ENCODE measurements at regions not wholly inside any gene's neighbourhood (a gene's known extent, or its start where the extent isn't known, plus 50 kb on each side); places are given as distances from the start of the nearest gene placed in this dataset.

DNA sequence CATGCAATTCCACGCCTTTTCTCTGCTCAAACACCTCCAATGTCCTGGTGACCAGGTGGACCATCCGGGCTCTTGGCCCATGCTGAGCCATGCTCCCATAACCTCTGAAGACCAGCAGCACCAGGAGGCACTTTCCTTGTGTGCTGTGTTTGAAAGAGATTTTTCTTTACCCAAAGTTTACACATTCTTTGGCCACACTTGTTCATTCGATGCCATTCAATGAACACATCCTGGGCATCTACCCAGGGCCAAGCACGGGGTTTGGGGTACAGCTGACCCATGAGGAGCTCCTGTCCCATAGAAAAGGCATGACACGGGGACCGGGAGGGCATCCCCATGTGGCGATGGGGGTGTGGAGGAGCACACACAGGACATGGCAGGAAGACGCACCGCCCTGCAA is 77.1 kb upstream of the IRX1 start:
- H3K9me3 ChIP-seq (ENCODE audit: control insufficient read depth in 1 of 2, low read length in 2 of 2): no peaks in the 10 kb centered on the region
- H3K27me3 ChIP-seq (ENCODE audit: control insufficient read depth in 1 of 2, insufficient read depth in 2 of 2, low read length in 2 of 2): no peaks in the 10 kb centered on the region
- no peaks in the 10 kb centered on the region for H3K4me1 ChIP-seq (ENCODE audit: control insufficient read depth in 1 of 2, insufficient read depth in 2 of 2, low read length in 2 of 2)
- no peak overlapping the region for H3K9ac ChIP-seq (ENCODE audit: low read depth in 1 of 2, low read length in 2 of 2)
- H3K4me3 ChIP-seq (ENCODE audit: low read depth in 1 of 2, low read length in 2 of 2): no peak overlapping the region
- no peaks in the 10 kb centered on the region for H3K36me3 ChIP-seq (ENCODE audit: control insufficient read depth in 1 of 2, insufficient read depth in 2 of 2, low read length in 2 of 2)
- no peak overlapping the region for H3K27ac ChIP-seq (ENCODE audit: low read depth, low read length)

DNA sequence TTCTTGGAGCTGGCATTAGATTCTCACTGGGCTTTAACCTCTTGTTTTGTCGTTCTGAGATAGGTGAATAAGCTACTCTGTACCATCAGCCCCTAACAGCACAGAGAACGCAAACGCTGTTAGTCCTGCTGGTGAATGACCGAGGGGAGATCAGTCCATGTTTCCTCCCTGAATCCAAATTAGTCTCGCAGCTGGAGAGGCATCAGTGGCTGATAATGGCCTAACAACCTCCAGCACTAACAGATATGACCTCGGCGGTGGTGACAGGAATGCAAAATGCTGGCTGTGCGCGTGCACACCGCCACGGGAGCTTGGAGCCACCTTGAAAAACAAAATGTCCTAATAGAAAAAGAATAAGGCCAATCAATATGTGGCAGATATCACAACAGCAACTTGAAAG is 77.6 kb upstream of the IRX1 start:
- Histone ChIP-seq H3K9me3 (ENCODE audit: control insufficient read depth in 1 of 2, low read length in 2 of 2) (no peaks in the 10 kb centered on the region), H3K9ac (ENCODE audit: low read depth in 1 of 2, low read length in 2 of 2) (no peak overlapping the region), H3K4me3 (ENCODE audit: low read depth in 1 of 2, low read length in 2 of 2) (no peak overlapping the region), H3K27me3 (ENCODE audit: control insufficient read depth in 1 of 2, insufficient read depth in 2 of 2, low read length in 2 of 2) (no peaks in the 10 kb centered on the region), H3K36me3 (ENCODE audit: control insufficient read depth in 1 of 2, insufficient read depth in 2 of 2, low read length in 2 of 2) (no peaks in the 10 kb centered on the region), H3K4me1 (ENCODE audit: control insufficient read depth in 1 of 2, insufficient read depth in 2 of 2, low read length in 2 of 2) (no peaks in the 10 kb centered on the region), H3K27ac (ENCODE audit: low read depth, low read length) (no peak overlapping the region)

- Histone ChIP-seq H3K4me1 (ENCODE audit: control insufficient read depth in 1 of 2, insufficient read depth in 2 of 2, low read length in 2 of 2) (no peaks in the 10 kb centered on the region), H3K4me3 (ENCODE audit: low read depth in 1 of 2, low read length in 2 of 2) (no peak overlapping the region), H3K27ac (ENCODE audit: low read depth, low read length) (no peak overlapping the region), H3K27me3 (ENCODE audit: control insufficient read depth in 1 of 2, insufficient read depth in 2 of 2, low read length in 2 of 2) (no peaks in the 10 kb centered on the region), H3K36me3 (ENCODE audit: control insufficient read depth in 1 of 2, insufficient read depth in 2 of 2, low read length in 2 of 2) (no peaks in the 10 kb centered on the region), H3K9ac (ENCODE audit: low read depth in 1 of 2, low read length in 2 of 2) (no peak overlapping the region), H3K9me3 (ENCODE audit: control insufficient read depth in 1 of 2, low read length in 2 of 2) (no peaks in the 10 kb centered on the region)
These were observed 78.3 kb upstream of the IRX1 start for GRCh38 chr5:3517348-3517747.

DNA sequence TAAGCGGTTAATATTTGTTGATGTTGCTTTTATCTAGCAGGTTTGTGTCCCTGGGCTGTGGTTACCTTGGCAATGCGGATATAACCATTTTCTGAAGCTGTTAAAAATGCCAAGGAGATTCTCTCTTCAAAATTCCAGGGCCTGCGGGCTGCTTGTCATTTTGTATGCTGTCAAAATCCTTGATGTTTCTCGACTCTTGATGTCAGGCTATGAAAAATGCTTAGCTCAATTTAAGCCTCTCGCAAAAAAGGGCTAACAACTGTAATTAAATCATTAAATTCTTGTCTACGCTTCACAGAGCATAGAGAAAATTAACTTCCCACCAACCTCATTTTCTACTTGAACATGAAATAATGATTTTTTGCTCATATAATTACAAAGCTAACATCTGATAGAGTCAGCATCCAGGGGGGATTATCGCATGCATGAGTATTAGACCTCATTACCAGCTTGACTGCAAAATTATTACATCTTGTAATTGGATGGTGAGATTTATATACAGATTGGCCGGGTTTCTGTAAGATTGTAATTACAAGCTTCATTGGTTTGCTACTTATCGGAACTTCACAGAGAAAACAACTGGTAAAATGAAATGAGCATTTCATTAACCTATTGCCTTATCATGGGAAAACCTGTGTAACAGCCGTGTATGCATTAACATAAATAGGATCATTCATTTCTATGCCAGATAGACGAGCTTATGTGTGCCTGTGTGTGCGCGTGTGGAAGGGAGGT is 83.1 kb upstream of the IRX1 start:
- no peaks in the 10 kb centered on the region for H3K4me1 ChIP-seq (ENCODE audit: control insufficient read depth in 1 of 2, insufficient read depth in 2 of 2, low read length in 2 of 2)
- H3K27me3 ChIP-seq (ENCODE audit: control insufficient read depth in 1 of 2, insufficient read depth in 2 of 2, low read length in 2 of 2): no peaks in the 10 kb centered on the region
- H3K9me3 ChIP-seq (ENCODE audit: control insufficient read depth in 1 of 2, low read length in 2 of 2): peaks cover 0 to 8% of the 10 kb centered on the region in 2 donors
- H3K9ac ChIP-seq (ENCODE audit: low read depth in 1 of 2, low read length in 2 of 2): no peak overlapping the region
- H3K36me3 ChIP-seq (ENCODE audit: control insufficient read depth in 1 of 2, insufficient read depth in 2 of 2, low read length in 2 of 2): no peaks in the 10 kb centered on the region
- no peak overlapping the region for H3K4me3 ChIP-seq (ENCODE audit: low read depth in 1 of 2, low read length in 2 of 2)
- no peak overlapping the region for H3K27ac ChIP-seq (ENCODE audit: low read depth, low read length)

DNA sequence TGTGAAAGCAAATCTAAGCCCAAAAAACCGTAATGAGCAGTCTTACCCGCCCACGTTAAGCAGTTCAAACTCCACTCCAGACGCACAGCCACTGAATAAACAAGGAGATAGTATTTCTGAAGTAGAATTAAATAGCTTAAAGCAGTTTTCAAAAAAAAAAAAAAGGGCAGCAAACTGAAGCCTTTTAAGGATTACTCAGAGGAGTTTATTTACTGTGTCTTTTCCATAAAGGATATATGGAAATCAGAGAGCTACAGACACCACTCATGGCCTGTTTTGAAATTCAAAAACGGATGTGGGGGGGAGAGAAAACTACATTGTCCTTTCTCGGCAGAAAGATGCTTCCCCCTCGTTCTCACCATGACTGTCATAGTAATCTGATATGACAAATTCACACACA is 83.7 kb upstream of the IRX1 start:
- no peaks in the 10 kb centered on the region for H3K27me3 ChIP-seq (ENCODE audit: control insufficient read depth in 1 of 2, insufficient read depth in 2 of 2, low read length in 2 of 2)
- H3K9ac ChIP-seq (ENCODE audit: low read depth in 1 of 2, low read length in 2 of 2): no peak overlapping the region
- no peak overlapping the region for H3K27ac ChIP-seq (ENCODE audit: low read depth, low read length)
- no peak overlapping the region for H3K4me3 ChIP-seq (ENCODE audit: low read depth in 1 of 2, low read length in 2 of 2)
- H3K9me3 ChIP-seq (ENCODE audit: control insufficient read depth in 1 of 2, low read length in 2 of 2): peaks cover 0 to 8% of the 10 kb centered on the region in 2 donors
- H3K36me3 ChIP-seq (ENCODE audit: control insufficient read depth in 1 of 2, insufficient read depth in 2 of 2, low read length in 2 of 2): no peaks in the 10 kb centered on the region
- H3K4me1 ChIP-seq (ENCODE audit: control insufficient read depth in 1 of 2, insufficient read depth in 2 of 2, low read length in 2 of 2): no peaks in the 10 kb centered on the region

DNA sequence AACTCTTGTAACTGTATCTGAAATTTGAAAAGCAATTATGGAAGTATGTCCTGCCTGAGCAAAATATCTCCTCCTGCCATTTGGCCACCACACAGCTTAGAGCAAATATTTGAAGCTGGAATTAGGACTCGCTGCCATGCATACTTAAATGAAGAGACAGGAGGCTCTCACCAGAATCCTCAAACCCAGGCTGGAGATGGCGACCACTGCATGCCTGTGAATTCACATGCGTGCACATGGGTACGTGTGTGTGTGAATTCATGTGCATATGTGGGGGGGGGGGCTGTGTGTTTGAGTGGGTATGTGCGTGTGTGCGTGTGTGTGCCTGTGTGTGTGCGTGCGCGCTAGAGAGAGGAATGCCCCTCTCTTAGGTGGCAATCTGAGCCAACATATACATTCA is 84.1 kb upstream of the IRX1 start:
- Histone ChIP-seq H3K36me3 (ENCODE audit: control insufficient read depth in 1 of 2, insufficient read depth in 2 of 2, low read length in 2 of 2) (no peaks in the 10 kb centered on the region), H3K27me3 (ENCODE audit: control insufficient read depth in 1 of 2, insufficient read depth in 2 of 2, low read length in 2 of 2) (no peaks in the 10 kb centered on the region), H3K4me3 (ENCODE audit: low read depth in 1 of 2, low read length in 2 of 2) (no peak overlapping the region), H3K4me1 (ENCODE audit: control insufficient read depth in 1 of 2, insufficient read depth in 2 of 2, low read length in 2 of 2) (no peaks in the 10 kb centered on the region), H3K9me3 (ENCODE audit: control insufficient read depth in 1 of 2, low read length in 2 of 2) (peaks cover 0 to 8% of the 10 kb centered on the region in 2 donors), H3K9ac (ENCODE audit: low read depth in 1 of 2, low read length in 2 of 2) (no peak overlapping the region), H3K27ac (ENCODE audit: low read depth, low read length) (no peak overlapping the region)

DNA sequence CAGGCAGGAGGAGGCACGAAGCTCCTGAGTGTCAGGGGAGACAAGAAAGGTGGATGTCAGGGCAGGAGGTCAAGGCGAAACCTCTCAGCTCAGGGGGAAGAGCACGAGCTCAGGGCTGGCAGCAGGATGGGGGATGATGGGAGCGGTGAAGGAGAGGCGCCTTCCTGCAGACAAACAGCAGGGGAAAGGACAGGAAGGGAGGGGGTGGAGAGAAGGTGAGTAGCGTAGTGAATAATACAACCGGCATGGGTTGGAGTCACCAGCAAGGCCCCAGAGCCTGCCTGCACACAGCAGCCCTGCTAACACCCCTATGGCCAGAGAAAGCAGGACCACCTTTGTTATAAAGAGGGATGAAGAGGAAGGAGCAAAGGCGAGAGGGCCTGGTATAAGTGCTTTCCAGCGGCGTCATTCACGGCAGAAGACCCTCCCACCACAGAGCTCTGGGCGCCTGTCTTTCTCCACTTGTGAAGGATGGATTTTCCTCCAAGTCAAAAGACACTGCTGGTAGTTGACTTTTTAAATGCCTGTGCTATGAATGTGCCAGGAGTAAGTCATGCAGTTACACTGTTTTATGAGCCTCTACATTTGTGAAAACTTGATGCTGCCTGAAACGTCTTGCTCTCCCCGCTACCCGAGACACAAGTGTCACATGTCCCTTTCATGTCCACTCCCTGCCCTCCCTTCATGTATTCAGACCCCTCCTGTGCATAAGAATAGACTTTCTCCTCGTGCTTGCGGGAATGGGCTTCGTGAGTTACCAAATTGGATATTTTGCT is 84.8 kb upstream of the IRX1 start:
- Histone ChIP-seq H3K36me3 (ENCODE audit: control insufficient read depth in 1 of 2, insufficient read depth in 2 of 2, low read length in 2 of 2) (no peaks in the 10 kb centered on the region), H3K4me3 (ENCODE audit: low read depth in 1 of 2, low read length in 2 of 2) (no peak overlapping the region), H3K27ac (ENCODE audit: low read depth, low read length) (no peak overlapping the region), H3K27me3 (ENCODE audit: control insufficient read depth in 1 of 2, insufficient read depth in 2 of 2, low read length in 2 of 2) (no peaks in the 10 kb centered on the region), H3K4me1 (ENCODE audit: control insufficient read depth in 1 of 2, insufficient read depth in 2 of 2, low read length in 2 of 2) (no peaks in the 10 kb centered on the region), H3K9ac (ENCODE audit: low read depth in 1 of 2, low read length in 2 of 2) (no peak overlapping the region), H3K9me3 (ENCODE audit: control insufficient read depth in 1 of 2, low read length in 2 of 2) (peaks cover 0 to 8% of the 10 kb centered on the region in 2 donors)

DNA sequence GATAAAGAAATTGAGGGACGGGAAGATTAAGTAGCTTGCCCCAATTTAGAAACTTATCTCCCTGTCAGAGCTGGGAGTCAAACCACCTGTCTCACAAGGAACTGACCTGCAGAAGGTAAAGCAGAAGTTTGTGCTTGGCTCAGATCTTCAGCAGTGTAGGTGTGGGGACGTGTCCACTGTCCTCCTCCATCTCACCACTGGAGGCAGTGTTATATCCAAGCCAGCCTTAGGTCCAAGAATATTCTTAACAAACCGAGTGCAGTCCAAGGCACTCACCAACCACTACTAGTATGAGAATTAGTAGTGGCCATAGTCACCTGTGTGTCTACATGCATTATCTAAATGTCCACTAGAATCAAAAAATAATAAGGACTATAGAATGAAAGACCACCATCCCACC is 86.3 kb upstream of the IRX1 start:
- Histone ChIP-seq H3K36me3 (ENCODE audit: control insufficient read depth in 1 of 2, insufficient read depth in 2 of 2, low read length in 2 of 2) (no peaks in the 10 kb centered on the region), H3K9ac (ENCODE audit: low read depth in 1 of 2, low read length in 2 of 2) (no peak overlapping the region), H3K27me3 (ENCODE audit: control insufficient read depth in 1 of 2, insufficient read depth in 2 of 2, low read length in 2 of 2) (no peaks in the 10 kb centered on the region), H3K27ac (ENCODE audit: low read depth, low read length) (no peak overlapping the region), H3K4me3 (ENCODE audit: low read depth in 1 of 2, low read length in 2 of 2) (no peak overlapping the region), H3K9me3 (ENCODE audit: control insufficient read depth in 1 of 2, low read length in 2 of 2) (peaks cover 0 to 8% of the 10 kb centered on the region in 2 donors), H3K4me1 (ENCODE audit: control insufficient read depth in 1 of 2, insufficient read depth in 2 of 2, low read length in 2 of 2) (no peaks in the 10 kb centered on the region)

DNA sequence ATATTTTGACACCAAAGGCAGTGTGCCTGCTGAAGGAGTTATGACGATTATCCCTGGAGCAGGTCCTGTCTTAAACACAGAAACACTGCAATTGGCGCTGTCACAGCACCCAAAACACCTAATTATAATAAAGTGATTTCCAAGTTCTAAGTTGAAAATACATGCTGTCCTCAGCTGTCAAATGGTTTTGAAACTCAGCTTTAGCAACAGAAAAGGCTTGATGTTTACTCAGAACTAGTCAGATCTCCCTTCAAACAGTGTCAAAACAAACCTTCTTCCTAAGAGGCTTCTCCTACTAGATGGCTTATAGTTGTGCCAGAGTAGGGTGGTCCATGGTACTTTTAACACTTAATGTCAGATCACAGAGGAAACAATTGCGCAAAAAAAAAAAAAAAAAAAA is 87.2 kb upstream of the IRX1 start:
- H3K27me3 ChIP-seq (ENCODE audit: control insufficient read depth in 1 of 2, insufficient read depth in 2 of 2, low read length in 2 of 2): no peaks in the 10 kb centered on the region
- H3K4me3 ChIP-seq (ENCODE audit: low read depth in 1 of 2, low read length in 2 of 2): no peak overlapping the region
- no peak overlapping the region for H3K9ac ChIP-seq (ENCODE audit: low read depth in 1 of 2, low read length in 2 of 2)
- peaks cover 0 to 8% of the 10 kb centered on the region in 2 donors for H3K9me3 ChIP-seq (ENCODE audit: control insufficient read depth in 1 of 2, low read length in 2 of 2)
- no peaks in the 10 kb centered on the region for H3K36me3 ChIP-seq (ENCODE audit: control insufficient read depth in 1 of 2, insufficient read depth in 2 of 2, low read length in 2 of 2)
- no peaks in the 10 kb centered on the region for H3K4me1 ChIP-seq (ENCODE audit: control insufficient read depth in 1 of 2, insufficient read depth in 2 of 2, low read length in 2 of 2)
- no peak overlapping the region for H3K27ac ChIP-seq (ENCODE audit: low read depth, low read length)

DNA sequence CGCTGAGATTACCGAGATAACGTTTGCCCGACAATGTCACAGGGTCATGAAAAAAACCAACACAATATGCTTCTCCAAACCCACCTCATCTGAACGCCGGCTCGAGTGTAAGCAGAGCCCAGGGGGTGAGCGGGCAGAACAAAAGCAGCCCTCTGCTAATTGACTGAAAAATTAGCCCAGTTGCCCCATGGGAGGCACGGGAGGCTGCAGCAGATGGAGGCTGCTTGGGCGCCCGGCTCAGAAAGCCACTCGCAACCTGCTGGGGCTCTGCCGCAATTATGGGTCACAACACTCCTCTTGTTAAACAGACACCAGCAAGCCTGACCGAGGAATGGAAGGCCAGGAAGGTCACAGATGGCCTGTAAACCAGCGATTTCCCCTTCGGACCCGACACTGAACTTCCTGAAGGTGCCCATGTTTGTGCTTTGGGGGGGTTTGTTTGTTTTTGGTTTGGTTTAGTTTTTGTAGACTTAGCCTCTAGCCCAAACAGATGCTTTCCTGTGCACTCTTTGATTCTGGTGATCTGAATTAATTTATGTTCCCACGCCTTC is 104.6 kb upstream of the IRX1 start:
- H3K4me3 ChIP-seq (ENCODE audit: low read depth in 1 of 2, low read length in 2 of 2): no peak overlapping the region
- H3K9me3 ChIP-seq (ENCODE audit: control insufficient read depth in 1 of 2, low read length in 2 of 2): peaks cover 2 to 9% of the 10 kb centered on the region in 2 donors
- no peaks in the 10 kb centered on the region for H3K36me3 ChIP-seq (ENCODE audit: control insufficient read depth in 1 of 2, insufficient read depth in 2 of 2, low read length in 2 of 2)
- no peaks in the 10 kb centered on the region for H3K27me3 ChIP-seq (ENCODE audit: control insufficient read depth in 1 of 2, insufficient read depth in 2 of 2, low read length in 2 of 2)
- H3K4me1 ChIP-seq (ENCODE audit: control insufficient read depth in 1 of 2, insufficient read depth in 2 of 2, low read length in 2 of 2): no peaks in the 10 kb centered on the region
- no peak overlapping the region for H3K9ac ChIP-seq (ENCODE audit: low read depth in 1 of 2, low read length in 2 of 2)
- H3K27ac ChIP-seq (ENCODE audit: low read depth, low read length): no peak overlapping the region
